IPS-11a (cell line): ENCODE measurements at regions not wholly inside any gene's neighbourhood (a gene's known extent, or its start where the extent isn't known, plus 50 kb on each side); places are given as distances from the start of the nearest gene placed in this dataset.

Source experiments
- H3K4me3 ChIP-seq: one replicate; pipeline ENCODE4 v1.5.1; 2013; ENCODE audit warnings: low read depth, low read length, control low read depth

DNA sequence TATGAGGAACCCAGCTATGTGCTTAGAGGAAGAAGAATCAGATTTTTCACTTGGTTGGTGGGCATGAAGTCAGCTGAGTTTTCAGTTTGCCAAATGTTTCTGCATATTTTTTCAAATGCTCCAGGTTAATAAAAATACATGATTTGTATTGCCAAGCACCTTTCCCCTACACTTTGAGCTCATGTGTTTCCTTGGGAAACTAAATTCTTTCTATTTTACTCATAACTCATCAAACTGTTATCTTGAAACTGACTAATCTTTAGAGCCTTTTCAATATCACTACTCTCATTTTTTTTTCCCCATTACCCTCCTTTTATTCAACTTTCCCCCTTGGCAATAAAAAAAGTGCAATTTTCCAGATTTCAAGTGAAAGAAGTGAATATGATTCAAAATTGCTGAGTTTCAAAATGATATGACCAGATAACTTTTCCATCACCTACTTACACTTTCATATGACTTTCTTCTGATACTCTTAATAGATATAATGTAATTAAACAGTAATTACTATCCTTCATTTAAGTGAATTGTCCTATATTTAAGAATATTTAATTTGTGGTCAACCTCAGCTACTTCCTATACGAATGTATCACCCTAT lies 91.9 kb upstream of the SOX6 start:
- H3K4me3 ChIP-seq: no peak overlapping the region

DNA sequence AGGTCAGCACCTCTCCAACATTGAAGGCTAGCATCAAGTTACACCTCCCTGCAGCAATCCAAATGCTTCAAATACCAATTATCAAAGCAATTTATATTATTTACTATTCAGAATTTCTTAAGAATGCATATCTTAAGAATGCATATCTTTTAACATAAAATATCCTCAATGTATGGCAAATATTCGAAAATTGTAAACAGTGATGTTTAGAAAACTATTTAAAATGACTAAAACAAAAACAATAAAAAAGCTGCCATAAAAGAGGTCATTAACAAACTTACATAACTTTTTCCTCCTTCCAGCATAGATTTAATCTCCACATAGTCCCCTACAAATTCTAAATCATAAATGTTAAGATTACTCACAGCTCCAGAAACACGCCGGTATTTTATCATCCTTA lies 85.1 kb upstream of the SOX6 start:
- H3K4me3 ChIP-seq: no peak overlapping the region

DNA sequence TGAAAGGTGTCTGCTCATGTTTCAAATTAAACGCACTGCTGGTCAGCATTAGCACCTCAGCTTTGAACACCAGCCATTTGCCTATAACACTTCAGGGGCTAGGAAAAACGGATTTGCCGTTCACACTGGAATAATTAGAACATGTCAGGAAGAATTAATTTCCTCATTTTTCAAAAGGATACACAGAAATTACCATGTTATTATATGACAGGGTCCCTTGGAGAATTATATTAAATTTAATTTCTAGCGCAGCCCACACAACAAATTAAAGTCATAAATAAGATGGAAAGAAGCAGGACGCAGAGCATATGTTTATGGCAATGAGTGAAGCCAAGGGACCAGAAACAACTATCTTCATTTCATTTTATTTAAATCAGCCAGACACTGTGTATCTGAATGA lies 83.8 kb upstream of the SOX6 start:
- H3K4me3 ChIP-seq: no peak overlapping the region

DNA sequence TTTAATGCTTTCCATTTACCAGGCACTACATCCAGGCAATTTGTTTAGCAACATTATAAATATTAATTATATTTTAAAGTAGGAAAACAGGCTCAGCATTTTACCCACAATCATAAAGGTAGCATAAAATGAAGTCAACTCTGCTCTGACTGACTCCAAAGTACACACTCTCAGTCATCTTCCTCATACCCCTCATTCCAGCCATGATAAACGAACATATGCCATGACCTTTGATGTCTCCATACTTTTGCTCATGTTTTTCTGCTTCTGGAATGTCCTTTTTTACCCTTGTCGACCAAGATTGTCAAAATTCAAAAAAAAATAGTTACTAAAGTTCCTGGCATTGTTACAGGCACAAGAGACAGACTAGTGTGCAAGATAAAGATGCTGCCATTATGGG lies 77.7 kb upstream of the SOX6 start:
- H3K4me3 ChIP-seq: no peak overlapping the region

DNA sequence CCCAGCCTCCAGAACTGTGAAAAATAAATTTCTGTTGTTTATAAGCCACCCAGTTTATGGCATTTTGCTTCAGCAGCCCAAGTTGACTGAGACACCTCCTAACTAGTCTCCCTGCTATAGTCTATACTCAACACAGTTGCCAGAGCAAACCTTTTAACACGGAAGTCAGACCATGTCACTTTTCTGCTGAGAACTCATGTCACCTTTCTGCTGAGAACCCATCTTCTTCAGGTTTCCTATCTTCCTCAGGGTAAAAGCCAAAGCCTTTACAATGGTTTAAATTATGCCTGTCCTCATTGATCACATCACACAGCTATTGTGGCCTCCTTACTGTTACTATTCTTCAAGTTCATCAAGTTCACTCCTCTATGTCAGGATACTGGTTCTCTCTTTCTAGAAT lies 74.3 kb upstream of the SOX6 start:
- no peak overlapping the region for H3K4me3 ChIP-seq

DNA sequence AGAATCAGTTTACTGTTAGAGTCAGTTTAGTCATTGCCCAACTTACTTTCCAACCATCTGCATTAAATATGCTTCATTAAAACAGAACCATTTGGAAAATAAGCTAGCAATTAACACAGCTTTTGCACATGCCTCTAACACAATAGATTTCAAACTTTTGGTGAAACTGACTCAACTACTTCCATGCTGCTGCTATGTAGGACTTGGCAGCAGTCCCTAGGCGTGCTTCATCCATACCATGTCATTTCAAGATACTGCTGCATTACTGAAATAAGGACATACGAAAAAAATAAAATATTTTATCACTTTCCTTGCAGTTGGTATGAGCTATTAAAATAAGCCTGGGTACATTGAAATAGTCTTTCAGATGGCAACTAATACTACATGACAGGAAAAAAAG lies 65.5 kb upstream of the SOX6 start:
- no peak overlapping the region for H3K4me3 ChIP-seq

DNA sequence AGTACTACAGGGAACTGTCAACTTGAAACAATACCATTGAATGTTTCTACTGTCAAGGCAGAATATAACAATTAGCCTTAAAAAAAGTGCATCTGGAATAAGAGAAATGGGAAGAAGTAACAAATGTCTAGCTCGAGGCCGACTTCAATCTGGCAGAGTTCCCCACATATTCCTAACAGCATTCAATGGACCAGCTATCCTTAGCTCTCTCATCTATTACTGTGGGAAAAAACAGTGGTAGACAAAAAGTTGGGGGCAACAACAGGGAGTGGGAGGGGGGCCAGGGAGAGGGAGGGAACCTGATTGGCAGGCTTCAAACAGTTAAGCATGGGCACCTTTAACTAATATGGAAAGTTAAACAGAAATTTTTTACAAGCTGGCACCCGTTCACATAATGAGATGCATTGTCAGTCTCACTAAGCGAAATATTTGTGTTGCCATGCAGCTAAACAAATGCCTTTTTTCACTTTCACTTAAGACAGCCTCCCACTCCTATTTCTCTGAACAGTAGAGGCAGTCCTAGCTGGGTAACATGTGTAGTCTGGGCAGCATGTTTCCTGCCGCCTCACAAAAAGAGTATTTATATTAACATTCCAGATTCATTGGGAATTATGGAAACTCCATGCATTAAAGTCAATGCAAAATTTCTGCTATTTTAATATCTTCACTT lies 62.2 kb upstream of the SOX6 start:
- H3K4me3 ChIP-seq: no peak overlapping the region

DNA sequence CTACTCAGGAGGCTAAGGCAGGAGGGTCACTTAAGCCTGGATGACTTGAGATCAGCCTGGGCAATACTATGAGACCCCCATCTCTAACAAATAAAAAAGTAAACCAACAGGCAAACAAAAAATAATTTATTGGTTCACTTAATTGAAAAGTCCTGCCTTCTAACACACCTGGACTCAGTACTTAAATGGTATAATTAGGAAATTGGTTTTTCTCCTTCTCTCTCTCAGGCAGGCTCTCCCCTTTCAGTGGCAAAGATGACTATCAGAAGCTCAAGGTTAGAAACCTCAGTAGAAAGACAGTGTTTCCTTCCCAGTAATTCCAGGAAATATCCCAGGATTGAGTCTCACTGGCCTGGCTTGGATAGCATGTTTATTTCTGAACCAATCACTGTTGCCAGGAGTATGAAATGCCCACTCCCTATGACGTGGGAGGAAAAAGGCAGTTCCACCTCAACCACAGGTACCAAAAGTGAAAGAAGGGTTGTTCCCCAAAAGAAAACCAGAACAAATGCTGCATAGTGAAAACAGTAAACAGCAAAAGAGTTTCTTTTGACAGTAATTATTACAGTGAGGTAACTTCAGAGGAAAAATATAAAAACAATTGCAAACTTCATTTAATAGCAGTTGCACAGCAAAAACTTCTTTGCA lies 56.3 kb upstream of the SOX6 start:
- no peak overlapping the region for H3K4me3 ChIP-seq

DNA sequence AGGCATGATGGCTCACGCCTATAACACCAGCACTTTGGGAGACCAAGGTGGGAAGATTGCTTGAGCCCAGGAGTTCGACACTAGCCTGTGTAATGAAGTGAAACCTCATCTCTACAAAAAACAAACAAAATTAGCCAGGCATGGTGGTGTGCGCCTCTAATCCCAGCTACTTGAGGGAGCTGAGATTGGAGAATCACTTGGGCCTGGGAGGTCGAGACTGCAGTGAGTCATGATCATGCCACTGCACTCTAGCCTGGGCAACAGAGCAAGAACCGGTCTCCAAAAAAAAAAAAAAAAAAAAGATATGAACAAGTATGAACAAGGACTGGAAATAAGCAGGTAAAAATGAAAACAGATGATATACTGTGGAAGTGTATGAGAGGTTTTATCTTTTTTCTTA lies 54.1 kb upstream of the SOX6 start:
- no peak overlapping the region for H3K4me3 ChIP-seq

DNA sequence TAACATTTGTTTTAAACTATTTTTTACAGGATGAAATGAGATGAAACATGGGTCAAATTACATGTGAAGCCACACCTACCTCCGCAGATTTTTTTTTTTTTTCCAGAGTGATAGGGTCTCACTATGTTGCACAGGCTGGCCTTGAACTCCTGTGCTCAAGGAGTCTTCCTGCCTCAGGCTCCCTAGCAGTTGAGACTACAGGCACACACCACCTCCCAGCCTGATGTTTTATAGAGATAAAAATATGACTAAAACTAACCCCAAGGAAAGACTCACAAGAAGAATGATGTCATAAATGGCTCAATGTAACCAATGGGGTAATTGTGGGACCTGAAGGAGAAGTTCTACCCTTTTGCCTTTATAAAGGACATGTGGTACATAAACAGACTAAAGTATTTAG lies 52.3 kb upstream of the SOX6 start:
- H3K4me3 ChIP-seq: no peak overlapping the region

DNA sequence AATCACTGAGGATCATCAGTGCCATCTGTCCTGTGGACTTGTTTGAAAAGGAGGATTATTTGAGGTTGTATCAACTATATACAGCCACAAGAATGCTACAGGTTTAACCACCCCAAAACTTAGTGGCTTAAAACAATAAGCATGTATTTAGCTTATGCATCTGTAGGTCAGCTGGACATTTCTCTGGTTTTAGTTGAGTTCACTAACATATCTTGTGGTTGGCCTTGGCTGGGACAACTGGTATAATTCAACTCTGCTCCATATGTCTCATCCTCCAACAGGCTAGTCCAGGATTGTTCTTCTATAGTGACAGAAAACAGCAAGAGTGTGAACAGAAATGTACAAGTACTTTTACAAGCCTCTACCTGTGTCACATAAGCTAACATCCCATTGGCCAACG lies 49.9 kb upstream of the SOX6 start:
- H3K4me3 ChIP-seq: no peak overlapping the region
